Glomerular visceral epithelial cell (primary cell): ENCODE measurements at regions not wholly inside any gene's neighbourhood (a gene's known extent, or its start where the extent isn't known, plus 50 kb on each side); places are given as distances from the start of the nearest gene placed in this dataset.
A peak's percentile ranks its signal among the peaks of the same experiment; 100 is the strongest.
"Not testable (repeated sequence)": the region's sequence is repeated elsewhere in the genome, so short reads cannot be mapped to it uniquely, and the experiment has no call there.

Source experiments
- DNase-seq: peaks from one replicate; pipeline ENCODE4 v3.0.0-alpha.2; 2016; ENCODE audit errors: extremely low spot score

- no peak for DNase-seq
Measured at GRCh38 chr2:75326645-75327044, 127.3 kb upstream of the TACR1 start.

GRCh38 chr2:75325594-75325993 is 126.3 kb upstream of the TACR1 start:
- DNase-seq = no peak

- DNase-seq = no peak
Measured at GRCh38 chr2:75324861-75325284, 125.6 kb upstream of the TACR1 start.

DNA sequence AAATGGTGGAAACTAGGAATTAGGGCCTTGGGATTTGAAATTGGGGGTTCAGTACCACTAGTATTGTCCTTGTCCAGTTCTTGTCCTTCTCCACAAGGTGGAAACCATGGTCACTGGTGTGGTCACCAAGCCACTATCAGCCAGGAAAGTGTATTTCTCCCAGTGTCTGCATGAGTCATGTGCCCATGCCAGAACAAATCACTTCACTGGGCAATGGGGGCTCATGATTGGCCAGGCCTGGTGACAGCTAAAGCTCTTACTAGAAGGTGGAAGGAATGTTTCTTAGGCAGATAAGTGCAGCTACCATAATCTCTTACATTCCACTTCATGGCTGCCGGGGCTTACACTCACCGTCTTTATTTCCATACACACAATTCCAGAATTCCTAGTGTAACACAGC is 124.8 kb upstream of the TACR1 start:
- peak; percentile 2 for DNase-seq

GRCh38 chr2:75321599-75321922 is 122.2 kb upstream of the TACR1 start:
- no peak for DNase-seq

DNA sequence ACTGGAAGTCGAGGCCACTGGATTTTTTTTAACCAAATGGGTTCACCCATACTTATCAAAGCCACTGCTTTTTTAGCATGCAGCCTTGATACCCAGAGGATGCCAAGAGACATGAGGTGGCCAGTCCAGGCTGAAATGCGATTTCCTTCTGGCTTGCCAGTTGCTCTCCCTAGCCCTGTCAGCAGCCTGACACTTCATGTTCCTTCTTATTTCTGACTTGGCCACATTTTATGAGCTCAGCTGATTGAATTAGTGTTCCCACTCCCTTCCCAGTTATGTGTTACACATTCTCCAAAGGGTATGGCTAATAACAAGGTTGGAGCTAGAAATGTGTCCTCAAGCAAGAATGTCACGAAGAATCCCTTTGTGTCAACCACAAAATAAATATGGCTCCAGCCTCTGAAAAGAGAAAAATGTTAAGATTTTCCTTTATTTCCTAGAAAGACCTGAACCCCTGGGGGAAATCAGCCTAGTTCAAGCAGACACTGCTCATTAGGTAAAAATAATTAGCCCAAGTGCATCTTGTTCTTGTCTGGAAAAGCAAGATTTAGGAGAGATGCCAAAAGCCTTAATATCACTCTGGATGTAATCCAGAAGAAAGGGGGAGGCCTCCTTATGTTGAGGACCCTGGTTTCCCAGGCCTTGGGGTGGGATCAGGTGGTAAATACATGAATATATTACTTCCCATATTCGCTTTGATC is 121.7 kb upstream of the TACR1 start:
- no peak for DNase-seq

GRCh38 chr2:75319951-75320350 is 120.6 kb upstream of the TACR1 start:
- no peak for DNase-seq

GRCh38 chr2:75317802-75318201 is 118.5 kb upstream of the TACR1 start:
- no peak for DNase-seq

GRCh38 chr2:75317316-75317715 is 118.0 kb upstream of the TACR1 start:
- no peak for DNase-seq

GRCh38 chr2:75315436-75315835 is 116.1 kb upstream of the TACR1 start:
- no peak for DNase-seq

DNA sequence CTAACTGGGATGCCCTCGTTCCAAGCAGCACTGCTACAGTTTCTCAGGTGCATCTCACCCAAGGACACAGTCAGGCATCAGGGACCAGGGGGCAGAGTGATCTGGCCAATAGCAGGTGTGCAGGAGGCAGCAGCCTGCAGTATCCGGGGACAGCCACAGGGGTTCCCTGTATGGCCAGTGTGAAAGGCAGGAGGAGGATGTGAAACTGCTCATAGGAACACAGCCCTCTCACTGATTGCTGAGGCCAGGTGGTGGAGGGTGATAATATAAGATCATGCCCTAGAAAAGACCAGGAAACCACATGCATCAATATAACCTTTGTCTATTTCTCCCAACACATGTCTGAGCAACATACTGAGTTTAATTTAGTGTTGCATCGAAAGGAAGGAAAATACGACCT is 112.7 kb upstream of the TACR1 start:
- DNase-seq = no peak

DNA sequence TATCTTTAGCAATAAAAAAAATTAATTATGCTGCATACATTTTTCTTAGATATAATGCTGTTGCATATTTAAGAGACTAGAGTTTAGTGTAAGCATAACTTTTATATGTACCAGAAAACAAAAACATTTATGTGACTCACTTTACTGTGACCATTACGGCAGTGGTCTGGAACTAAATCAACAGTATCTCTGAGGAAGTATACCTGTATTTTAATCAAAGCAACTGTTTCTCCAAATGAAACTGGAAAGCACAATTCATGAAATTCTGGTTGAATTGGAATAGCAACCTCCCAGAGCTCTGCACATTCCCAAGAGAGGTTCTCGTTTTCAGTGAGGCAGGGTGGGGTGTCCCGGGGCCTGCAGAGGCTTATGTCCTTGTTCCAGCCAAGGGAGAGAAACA is 112.2 kb upstream of the TACR1 start:
- no peak for DNase-seq

- DNase-seq = no peak
Measured at GRCh38 chr2:75310876-75311275, 111.6 kb upstream of the TACR1 start.

GRCh38 chr2:75309596-75310463 is 110.5 kb upstream of the TACR1 start:
- DNase-seq = no peak

GRCh38 chr2:75303227-75303626 is 103.9 kb upstream of the TACR1 start:
- no peak for DNase-seq

DNA sequence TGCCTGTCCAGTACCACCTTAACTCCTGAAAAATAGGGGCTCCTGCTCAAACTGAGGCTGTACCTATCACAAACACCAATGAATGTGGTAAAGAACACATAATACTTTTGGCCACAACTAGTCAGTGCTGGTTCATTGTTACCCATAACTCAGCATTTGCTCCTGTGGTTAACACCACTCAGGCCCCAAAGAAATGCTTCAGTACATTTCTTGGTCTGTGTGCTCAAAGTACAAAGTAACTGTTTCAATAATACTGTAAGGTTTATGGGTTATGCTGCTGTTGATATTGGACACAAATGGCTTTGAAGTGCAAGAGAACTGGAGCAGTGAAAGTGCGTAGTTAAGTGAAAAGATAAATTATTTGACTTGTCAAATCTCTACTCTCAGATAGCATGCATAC is 95.0 kb upstream of the TACR1 start:
- DNase-seq = no peak

DNA sequence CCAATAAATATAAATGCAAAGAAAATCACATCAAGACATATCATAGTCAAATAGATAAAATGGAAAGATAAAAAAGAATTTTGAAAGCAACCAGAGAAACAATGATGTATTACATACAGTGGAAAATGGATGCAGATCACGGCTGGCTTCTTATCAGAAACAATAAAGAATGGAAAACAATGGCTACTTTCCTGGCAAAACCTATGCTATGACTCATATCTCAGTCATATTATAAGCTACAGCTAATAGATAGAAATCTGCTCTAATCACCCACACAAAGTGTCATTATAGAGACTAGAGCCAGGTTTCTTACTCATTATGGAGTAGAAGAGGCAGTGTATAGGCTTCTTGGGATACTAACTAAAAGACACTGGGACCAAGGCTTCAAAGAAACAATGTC is 93.5 kb upstream of the TACR1 start:
- DNase-seq = no peak

- no peak for DNase-seq
Measured at GRCh38 chr2:75290600-75291150, 91.4 kb upstream of the TACR1 start.

DNA sequence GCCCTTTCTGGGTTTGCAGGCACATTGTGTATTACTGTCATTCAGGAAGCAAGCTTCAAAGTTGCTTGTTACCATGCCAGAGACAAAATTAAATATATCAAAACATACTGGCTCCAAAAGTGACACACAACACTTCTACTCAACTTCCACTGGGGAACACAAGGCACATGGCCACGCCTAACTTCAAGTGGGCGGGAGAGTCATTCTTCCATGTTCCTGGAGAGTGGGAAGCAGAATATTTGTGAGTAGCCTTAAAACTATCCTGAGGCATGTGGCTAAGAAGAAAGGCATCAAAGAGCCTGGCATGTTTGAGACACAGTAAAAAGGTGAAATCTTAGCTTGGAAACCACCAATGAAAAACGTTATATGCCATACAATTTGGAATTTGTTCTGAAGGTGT is 90.5 kb upstream of the TACR1 start:
- DNase-seq = no peak

- not testable (repeated sequence) for DNase-seq
Measured at GRCh38 chr2:75289178-75289577, 89.9 kb upstream of the TACR1 start.

DNA sequence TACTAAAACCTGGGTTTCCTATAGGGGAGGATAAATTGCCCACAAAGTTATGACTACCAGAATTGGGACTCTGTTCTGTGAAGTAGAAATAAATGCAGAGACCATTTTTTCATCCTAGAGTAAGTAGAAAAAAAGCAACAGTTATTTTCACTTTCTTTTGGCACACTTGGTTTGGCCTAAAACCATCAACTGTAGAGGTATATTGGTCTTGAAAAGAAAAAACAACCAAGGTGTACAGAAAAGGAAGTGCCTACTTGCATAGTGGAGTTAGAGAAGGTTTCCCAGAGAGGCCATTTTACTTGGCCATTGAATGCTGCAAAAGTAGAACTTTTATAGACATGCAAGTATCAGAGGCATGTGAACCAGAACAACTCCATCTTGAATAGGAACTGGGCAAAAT is 89.4 kb upstream of the TACR1 start:
- DNase-seq = no peak

GRCh38 chr2:75287624-75288316 is 88.5 kb upstream of the TACR1 start:
- no peak for DNase-seq

GRCh38 chr2:75284345-75284744 is 85.0 kb upstream of the TACR1 start:
- no peak for DNase-seq
